Natural killer cell (primary cell): ENCODE measurements at regions not wholly inside any gene's neighbourhood (a gene's known extent, or its start where the extent isn't known, plus 50 kb on each side); places are given as distances from the start of the nearest gene placed in this dataset.

Experiments used
- ATAC-seq, 3 donors: fragments of 150-1000 bp in 2 of 3; fragments of 200-7000 bp in 1 of 3; cut with Tn5 transposase; 1 replicate in 1 of 3; 2 replicates in 2 of 3; pipeline ENCODE4 v1.10.0; 2021; ENCODE audit warnings: mild to moderate bottlenecking in 2 of 3, moderate library complexity in 2 of 3
- DNase-seq, 2 donors: peaks; one replicate each; pipeline versions ENCODE4 v3.0.0 to v3.0.0-alpha.2; 2013 to 2021; ENCODE audit warnings: mixed read lengths in 1 of 2
- H3K27ac ChIP-seq: one replicate; pipeline ENCODE4 v1.5.1; 2013; ENCODE audit warnings: mild to moderate bottlenecking, low read length
- H3K27me3 ChIP-seq: one replicate; pipeline ENCODE4 v1.6.1; 2013; ENCODE audit warnings: low read length; ENCODE audit not compliant: control insufficient read depth, insufficient read depth
- H3K36me3 ChIP-seq: one replicate; pipeline ENCODE4 v1.6.1; 2013; ENCODE audit warnings: low read length; ENCODE audit not compliant: control insufficient read depth, insufficient read depth
- H3K4me1 ChIP-seq: one replicate; pipeline ENCODE4 v1.6.1; 2013; ENCODE audit warnings: low read length; ENCODE audit not compliant: control insufficient read depth, insufficient read depth
- H3K4me3 ChIP-seq: one replicate; pipeline ENCODE4 v1.5.1; 2013; ENCODE audit warnings: low read length
- H3K9me3 ChIP-seq: one replicate; pipeline ENCODE4 v1.6.1; 2013; ENCODE audit warnings: low read length; ENCODE audit not compliant: control insufficient read depth, insufficient read depth
- H3K27ac Mint-ChIP-seq, 2 donors: one replicate each; pipeline ENCODE4 v1.8.0; 2022; ENCODE audit warnings: mild to moderate bottlenecking in 2 of 2, mixed read lengths in 2 of 2, moderate library complexity in 1 of 2
- H3K27me3 Mint-ChIP-seq, 2 donors: one replicate each; pipeline ENCODE4 v1.8.0; 2022; ENCODE audit warnings: low read depth in 2 of 2, mixed read lengths in 2 of 2
- H3K36me3 Mint-ChIP-seq: one replicate; pipeline ENCODE4 v1.8.0; 2022; ENCODE audit warnings: mixed read lengths
- H3K4me1 Mint-ChIP-seq, 2 donors: one replicate each; pipeline ENCODE4 v1.8.0; 2022; ENCODE audit warnings: mixed read lengths in 2 of 2
- H3K4me3 Mint-ChIP-seq: one replicate; pipeline ENCODE4 v1.8.0; 2022; ENCODE audit warnings: mild to moderate bottlenecking, moderate library complexity, mixed read lengths
- H3K9me3 Mint-ChIP-seq, 2 donors: one replicate each; pipeline ENCODE4 v1.8.0; 2022; ENCODE audit warnings: mixed read lengths in 2 of 2
- WGBS: methylation state at CpG from one replicate; pipeline ENCODE4 v1.1.7; 2013; ENCODE audit warnings: missing lambda C conversion rate; ENCODE audit not compliant: insufficient coverage; 5-methylcytosine and 5-hydroxymethylcytosine counted together
- intact Hi-C: fragments of 100-400 bp; cut with micrococcal nuclease; formaldehyde crosslinking; loops from one replicate; pipeline ENCODE4 v1.14.2; 2022
- TF ChIP-seq, protein P1 (sequence below): fragments of 200-600 bp; IDR thresholded peaks from one replicate; pipeline ENCODE4 v1.8.0; 2022; ENCODE audit warnings: antibody characterized with exemption

DNA sequence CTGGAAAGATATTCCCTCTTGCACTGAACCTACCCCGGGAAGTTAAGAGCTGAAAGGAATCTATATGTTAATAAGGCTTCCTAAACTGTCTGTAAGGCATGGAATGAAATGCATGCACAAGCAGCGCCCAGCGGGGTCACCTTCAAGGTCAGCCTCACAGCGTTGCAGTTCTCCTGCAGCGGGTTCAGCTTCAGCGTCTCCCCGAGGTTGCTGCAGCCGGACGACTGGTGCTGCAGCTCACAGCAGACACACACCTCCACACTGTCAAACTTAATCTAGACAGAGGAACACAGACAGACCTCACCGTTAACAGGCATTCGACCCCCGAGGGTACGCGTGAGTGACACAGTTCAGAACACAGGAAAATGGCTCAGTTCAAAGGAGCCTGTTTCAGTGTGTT lies 73.3 kb downstream of the NSMCE3 start:
- intact Hi-C loops: no loop called here
- Mint-ChIP-seq H3K36me3 (no peaks in the 10 kb centered on the region), H3K4me1 (no peaks in the 10 kb centered on the region), H3K27me3 (peaks cover 13 to 27% of the 10 kb centered on the region in 2 donors), H3K27ac (no peak overlapping the region), H3K9me3 (no peaks in the 10 kb centered on the region), H3K4me3 (no peak overlapping the region)
- WGBS: 69% methylated on average over 14 of the region's 14 CpGs
- DNase-seq (no peak), ATAC-seq (no peak)
- H3K27me3 ChIP-seq: no peaks in the 10 kb centered on the region
- H3K4me1 ChIP-seq: no peaks in the 10 kb centered on the region
- H3K4me3 ChIP-seq: no peak overlapping the region
- no peaks in the 10 kb centered on the region for H3K36me3 ChIP-seq
- no peak overlapping the region for H3K27ac ChIP-seq
- TF ChIP-seq, protein P1, sequence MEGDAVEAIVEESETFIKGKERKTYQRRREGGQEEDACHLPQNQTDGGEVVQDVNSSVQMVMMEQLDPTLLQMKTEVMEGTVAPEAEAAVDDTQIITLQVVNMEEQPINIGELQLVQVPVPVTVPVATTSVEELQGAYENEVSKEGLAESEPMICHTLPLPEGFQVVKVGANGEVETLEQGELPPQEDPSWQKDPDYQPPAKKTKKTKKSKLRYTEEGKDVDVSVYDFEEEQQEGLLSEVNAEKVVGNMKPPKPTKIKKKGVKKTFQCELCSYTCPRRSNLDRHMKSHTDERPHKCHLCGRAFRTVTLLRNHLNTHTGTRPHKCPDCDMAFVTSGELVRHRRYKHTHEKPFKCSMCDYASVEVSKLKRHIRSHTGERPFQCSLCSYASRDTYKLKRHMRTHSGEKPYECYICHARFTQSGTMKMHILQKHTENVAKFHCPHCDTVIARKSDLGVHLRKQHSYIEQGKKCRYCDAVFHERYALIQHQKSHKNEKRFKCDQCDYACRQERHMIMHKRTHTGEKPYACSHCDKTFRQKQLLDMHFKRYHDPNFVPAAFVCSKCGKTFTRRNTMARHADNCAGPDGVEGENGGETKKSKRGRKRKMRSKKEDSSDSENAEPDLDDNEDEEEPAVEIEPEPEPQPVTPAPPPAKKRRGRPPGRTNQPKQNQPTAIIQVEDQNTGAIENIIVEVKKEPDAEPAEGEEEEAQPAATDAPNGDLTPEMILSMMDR: no peak
- H3K9me3 ChIP-seq: no peaks in the 10 kb centered on the region

DNA sequence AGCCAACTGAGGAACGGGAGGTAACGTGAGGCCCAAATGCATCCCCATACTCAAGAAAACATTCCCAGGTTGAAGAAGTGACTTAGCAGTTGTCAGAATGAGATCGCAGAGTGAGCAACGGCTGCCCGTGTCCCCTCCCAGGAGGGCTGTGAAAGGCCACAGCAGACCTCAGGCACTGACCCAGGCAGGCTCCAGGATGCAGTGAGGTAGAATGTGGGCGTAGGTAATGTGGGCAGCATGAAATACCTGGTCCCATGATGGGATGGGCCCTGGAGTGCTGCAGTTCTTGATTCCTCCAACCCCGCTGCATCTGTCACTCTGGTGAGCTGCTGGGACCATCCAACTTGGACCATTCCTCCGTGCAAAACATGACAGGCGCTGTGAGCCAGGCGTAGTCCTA lies 74.8 kb downstream of the NSMCE3 start:
- H3K4me3 Mint-ChIP-seq: no peak overlapping the region
- TF ChIP-seq, protein P1: no peak
- 93% methylated on average over 10 of the region's 10 CpGs for WGBS
- intact Hi-C loops: no loop called here
- no peak overlapping the region for H3K27ac ChIP-seq
- no peaks in the 10 kb centered on the region for H3K27me3 ChIP-seq
- H3K27ac Mint-ChIP-seq: no peak overlapping the region
- ATAC-seq: no peak
- H3K36me3 Mint-ChIP-seq: no peaks in the 10 kb centered on the region
- H3K4me1 Mint-ChIP-seq: no peaks in the 10 kb centered on the region
- no peaks in the 10 kb centered on the region for H3K36me3 ChIP-seq
- H3K9me3 Mint-ChIP-seq: no peaks in the 10 kb centered on the region
- DNase-seq: no peak
- H3K4me1 ChIP-seq: no peaks in the 10 kb centered on the region
- H3K4me3 ChIP-seq: no peak overlapping the region
- H3K27me3 Mint-ChIP-seq: peaks cover 13 to 26% of the 10 kb centered on the region in 2 donors
- no peaks in the 10 kb centered on the region for H3K9me3 ChIP-seq

DNA sequence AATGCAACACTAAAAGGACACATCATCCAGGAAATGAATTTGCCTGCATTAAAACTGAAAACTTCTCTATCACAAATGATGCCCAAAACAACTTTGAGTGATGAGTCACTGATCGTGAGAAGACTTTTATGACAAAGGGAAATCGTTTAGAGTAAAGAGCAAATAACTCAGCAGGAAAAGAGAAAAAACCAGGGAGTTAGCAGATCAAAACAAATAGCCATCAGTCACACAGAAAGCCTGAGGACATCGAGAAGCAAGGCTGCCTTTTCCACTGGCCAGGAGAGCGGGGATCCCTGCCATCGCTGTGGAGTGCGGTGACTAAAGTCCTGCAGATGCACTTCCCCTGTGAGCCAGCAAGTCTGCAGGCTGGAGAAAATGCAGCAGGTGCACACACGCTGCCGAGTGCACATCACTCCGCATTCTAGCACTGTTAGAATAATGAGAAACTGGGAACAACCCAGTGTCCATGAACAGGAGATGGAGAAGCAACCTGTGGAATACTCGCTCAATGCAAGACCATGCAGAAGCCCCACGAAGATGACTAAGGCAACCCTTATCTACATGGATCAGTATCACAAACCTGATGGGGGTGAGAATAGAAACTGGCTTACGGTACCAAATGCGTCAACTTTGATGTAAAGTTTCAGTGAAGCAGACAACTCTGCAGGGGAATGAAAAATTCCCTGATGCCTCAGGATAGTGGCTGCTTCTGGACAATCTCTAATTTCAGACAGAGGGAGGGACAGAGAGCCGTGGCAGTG lies 86.4 kb downstream of the NSMCE3 start:
- DNase-seq: no peak
- intact Hi-C loops: no loop called here
- H3K27me3 Mint-ChIP-seq: peaks cover 15 to 34% of the 10 kb centered on the region in 2 donors
- no peak overlapping the region for H3K27ac Mint-ChIP-seq
- ATAC-seq: no peak
- Histone ChIP-seq H3K9me3 (no peaks in the 10 kb centered on the region), H3K4me1 (no peaks in the 10 kb centered on the region), H3K27me3 (no peaks in the 10 kb centered on the region), H3K36me3 (no peaks in the 10 kb centered on the region), H3K4me3 (no peak overlapping the region), H3K27ac (no peak overlapping the region)
- 71% methylated on average over 12 of the region's 14 CpGs for WGBS
- H3K4me3 Mint-ChIP-seq: no peak overlapping the region
- no peaks in the 10 kb centered on the region for H3K4me1 Mint-ChIP-seq
- H3K36me3 Mint-ChIP-seq: no peaks in the 10 kb centered on the region
- TF ChIP-seq, protein P1: no peak
- H3K9me3 Mint-ChIP-seq: no peaks in the 10 kb centered on the region

- DNase-seq (no peak), ATAC-seq (no peak)
- H3K36me3 ChIP-seq: no peaks in the 10 kb centered on the region
- H3K27ac ChIP-seq: no peak overlapping the region
- H3K4me3 ChIP-seq: no peak overlapping the region
- Mint-ChIP-seq H3K27ac (no peak overlapping the region), H3K27me3 (peaks cover 15 to 34% of the 10 kb centered on the region in 2 donors), H3K9me3 (no peaks in the 10 kb centered on the region), H3K36me3 (no peaks in the 10 kb centered on the region), H3K4me1 (no peaks in the 10 kb centered on the region), H3K4me3 (no peak overlapping the region)
- no peaks in the 10 kb centered on the region for H3K9me3 ChIP-seq
- no CpG with 5 or more reads among the region's 2 CpGs for WGBS
- TF ChIP-seq, protein P1: no peak
- no peaks in the 10 kb centered on the region for H3K4me1 ChIP-seq
- H3K27me3 ChIP-seq: no peaks in the 10 kb centered on the region
- intact Hi-C loops: no loop called here
These were observed 87.0 kb downstream of the NSMCE3 start for GRCh38 chr15:29182590-29182989.
